Transverse colon (tissue), 4 donors: ENCODE measurements at regions not wholly inside any gene's neighbourhood (a gene's known extent, or its start where the extent isn't known, plus 50 kb on each side); places are given as distances from the start of the nearest gene placed in this dataset.

ENCODE experiments used
- DNase-seq: peaks from one replicate; pipeline ENCODE4 v3.0.0-alpha.2; 2019
- H3K27ac ChIP-seq, 4 donors: fragments of 200-600 bp; sonication (generic); 2 replicates each; pipeline ENCODE4 v1.5.1; 2016 to 2018; ENCODE audit warnings: inconsistent platforms in 4 of 4
- H3K27me3 ChIP-seq: fragments of 200-600 bp; sonication (generic); 2 replicates; pipeline ENCODE4 v1.5.1; 2017; ENCODE audit warnings: inconsistent platforms
- H3K36me3 ChIP-seq, 4 donors: fragments of 200-600 bp; sonication (generic); 2 replicates each; pipeline ENCODE4 v1.5.1; 2017 to 2019; ENCODE audit warnings: inconsistent platforms in 4 of 4
- H3K4me1 ChIP-seq, 4 donors: fragments of 200-600 bp; sonication (generic); 2 replicates each; pipeline ENCODE4 v1.5.1; 2017 to 2020; ENCODE audit warnings: inconsistent platforms in 4 of 4
- H3K4me3 ChIP-seq, 4 donors: fragments of 200-600 bp; sonication (generic); 1 replicate in 1 of 4; 2 replicates in 3 of 4; pipeline versions ENCODE4 v1.5.1 to v1.6.1; 2017 to 2019; ENCODE audit warnings: inconsistent platforms in 4 of 4
- H3K9me3 ChIP-seq, 2 donors: fragments of 200-600 bp; sonication (generic); 2 replicates each; pipeline ENCODE4 v1.5.1; 2017 to 2019; ENCODE audit warnings: inconsistent platforms in 2 of 2
- CTCF ChIP-seq, 5 experiments: fragments of 200-600 bp in 3 of 5; fragments of 450-650 bp in 2 of 5; sonication (generic) in 3 of 5; IDR thresholded peaks; 1 replicate in 2 of 5; 2 replicates in 3 of 5; pipeline ENCODE4 v1.5.1; 2016 to 2017; ENCODE audit warnings: antibody characterized with exemption in 5 of 5, inconsistent platforms in 3 of 5, mild to moderate bottlenecking in 2 of 5, moderate library complexity in 1 of 5
- EP300 ChIP-seq: sonication (generic); formaldehyde crosslinking; IDR thresholded peaks from one replicate; pipeline ENCODE4 v1.6.1; 2017; ENCODE audit warnings: antibody characterized with exemption, low read depth
- POLR2A ChIP-seq: fragments of 450-650 bp; IDR thresholded peaks from one replicate; pipeline ENCODE4 v1.6.1; 2016; ENCODE audit warnings: antibody characterized with exemption, mild to moderate bottlenecking, moderate library complexity
- POLR2AphosphoS5 ChIP-seq, 3 donors: sonication (generic); formaldehyde crosslinking; IDR thresholded peaks; one replicate each; pipeline ENCODE4 v1.6.1; 2016; ENCODE audit warnings: antibody characterized with exemption in 3 of 3
- WGBS, 2 donors: methylation state at CpG; one replicate each; pipeline ENCODE4 v1.1.5; 2018; ENCODE audit warnings: low coverage in 1 of 2; 5-methylcytosine and 5-hydroxymethylcytosine counted together
- in situ Hi-C, 4 donors: fragments of 200-750 bp; cut with MboI; loops; one replicate each; pipeline versions ENCODE4 v1.15.0 to v1.15.1; 2017; ENCODE audit warnings: low sequenced_read_pairs in 3 of 4, low pct_ligation_motif_present in 1 of 4, low pct_unique_long_range_greater_than_20kb in 1 of 4
- intact Hi-C: fragments of 100-400 bp; cut with DNase I; formaldehyde crosslinking; loops from one replicate; pipeline ENCODE4 v1.15.1; 2023; ENCODE audit warnings: low total_unique reads

GRCh38 chr20:21836346-21836745, 130.9 kb downstream of the PAX1 start:
- no peaks in the 10 kb centered on the region for H3K4me1 ChIP-seq
- H3K4me3 ChIP-seq: no peak overlapping the region
- H3K27me3 ChIP-seq: no peaks in the 10 kb centered on the region
- no peaks in the 10 kb centered on the region for H3K9me3 ChIP-seq
- H3K36me3 ChIP-seq: no peaks in the 10 kb centered on the region
- in situ Hi-C loops (no loop called here), intact Hi-C loops (no loop called here)
- DNase-seq: no peak
- 25% methylated on average over 1 of the region's 1 CpG; no CpG with 5 or more reads in 1 of the 2 donors for WGBS, 2 donors
- no peak for TF ChIP-seq EP300
- TF ChIP-seq POLR2AphosphoS5 (IDR thresholded peaks at IDR 0.05): no peak
- no peak for TF ChIP-seq CTCF (IDR thresholded peaks at IDR 0.05)
- no peak for TF ChIP-seq POLR2A
- H3K27ac ChIP-seq: no peak overlapping the region

- H3K4me3 ChIP-seq: no peak overlapping the region
- no peak overlapping the region for H3K27ac ChIP-seq
- no peaks in the 10 kb centered on the region for H3K9me3 ChIP-seq
- 67 to 80% methylated on average over 1 of the region's 1 CpG for WGBS, 2 donors
- H3K36me3 ChIP-seq: no peaks in the 10 kb centered on the region
- H3K27me3 ChIP-seq: no peaks in the 10 kb centered on the region
- intact Hi-C loops: no loop called here
- no peak for DNase-seq
- in situ Hi-C loops: no loop called here
- TF ChIP-seq POLR2AphosphoS5 (IDR thresholded peaks at IDR 0.05) (no peak), CTCF (IDR thresholded peaks at IDR 0.05) (no peak), POLR2A (no peak)
- no peaks in the 10 kb centered on the region for H3K4me1 ChIP-seq
These were observed 129.6 kb downstream of the PAX1 start for GRCh38 chr20:21835042-21835441.

- Histone ChIP-seq H3K4me3 (no peak overlapping the region), H3K36me3 (no peaks in the 10 kb centered on the region), H3K27me3 (no peaks in the 10 kb centered on the region), H3K27ac (no peak overlapping the region), H3K4me1 (no peaks in the 10 kb centered on the region), H3K9me3 (no peaks in the 10 kb centered on the region)
- no peak for DNase-seq
- TF ChIP-seq EP300: no peak
- TF ChIP-seq CTCF (IDR thresholded peaks at IDR 0.05): no peak
- no peak for TF ChIP-seq POLR2AphosphoS5 (IDR thresholded peaks at IDR 0.05)
- no peak for TF ChIP-seq POLR2A
- 70 to 78% methylated on average over 6 to 8 of the region's 8 CpGs for WGBS, 2 donors
- in situ Hi-C loops (no loop called here), intact Hi-C loops (no loop called here)
These were observed 127.2 kb downstream of the PAX1 start for GRCh38 chr20:21832442-21833385.

GRCh38 chr20:21826976-21827375, 121.5 kb downstream of the PAX1 start:
- in situ Hi-C loops (no loop called here), intact Hi-C loops (no loop called here)
- Histone ChIP-seq H3K36me3 (no peaks in the 10 kb centered on the region), H3K27me3 (no peaks in the 10 kb centered on the region), H3K9me3 (no peaks in the 10 kb centered on the region), H3K4me3 (no peak overlapping the region), H3K4me1 (no peaks in the 10 kb centered on the region), H3K27ac (no peak overlapping the region)
- no peak for DNase-seq
- TF ChIP-seq POLR2A: no peak
- TF ChIP-seq POLR2AphosphoS5 (IDR thresholded peaks at IDR 0.05): no peak
- TF ChIP-seq EP300: no peak
- TF ChIP-seq CTCF (IDR thresholded peaks at IDR 0.05): no peak
- WGBS, 2 donors: 51 to 53% methylated on average over 4 to 9 of the region's 9 CpGs
